K562 (cell line): ENCODE measurements at regions not wholly inside any gene's neighbourhood (a gene's known extent, or its start where the extent isn't known, plus 50 kb on each side); places are given as distances from the start of the nearest gene placed in this dataset.

Experiments used
- ATAC-seq: fragments of 200-7000 bp; cut with Tn5 transposase; 3 replicates; pipeline ENCODE4 v1.9.1; 2020; ENCODE audit warnings: moderate library complexity
- BruUV-seq: library from RNA; stranded (reverse); fragments of 400-500 nt; replicated peaks from 2 replicates; lab custom pipeline; 2021; lab: Mats Ljungman, UMichigan
- CTCF ChIA-PET: fragments of 300-600 bp; formaldehyde crosslinking; extraction: SDS; loops from one replicate; lab custom pipeline; 2021; ENCODE audit warnings: low intra/inter-chr PET ratio; lab: Yijun Ruan, JAX
- POLR2A ChIA-PET: fragments of 300-600, 350-650 bp; sonication (Branson Sonifier 250); formaldehyde crosslinking; extraction: SDS; loops from one replicate; lab custom pipeline; 2021; ENCODE audit warnings: antibody characterized with exemption, inconsistent platforms; lab: Yijun Ruan, JAX
- DNase-seq, 4 experiments: peaks; one replicate each; pipeline versions ENCODE4 v3.0.0 to v3.0.0-alpha.2; 2011 to 2018; ENCODE audit warnings: low spot score in 3 of 4, mixed read lengths in 3 of 4; ENCODE audit errors: extremely low read depth in 1 of 4
- FAIRE-seq: peaks from 2 replicates; lab custom pipeline; 2011; peaks lifted over from hg19 to GRCh38; lab: Jason Lieb, UNC
- H2AFZ ChIP-seq: 2 replicates; pipeline ENCODE4 v1.6.0; 2011; ENCODE audit warnings: low read depth, low read length, control low read depth, inconsistent platforms
- H3K27ac ChIP-seq: fragments of 200-600 bp; 3 replicates; pipeline ENCODE4 v1.8.0; 2011; ENCODE audit warnings: low read depth, mild to moderate bottlenecking, control low read depth, inconsistent platforms, low read length, moderate library complexity, mixed read lengths; ENCODE audit errors: extremely low read depth
- H3K27me3 ChIP-seq, 2 experiments: fragments of 300-600 bp in 1 of 2; 2 replicates in 1 of 2; 3 replicates in 1 of 2; pipeline versions ENCODE4 v1.6.0 to v1.8.0; 2011; ENCODE audit warnings: inconsistent platforms in 2 of 2, low read length in 2 of 2, mild to moderate bottlenecking in 1 of 2, mixed read lengths in 1 of 2, moderate library complexity in 1 of 2; ENCODE audit not compliant: control insufficient read depth in 2 of 2, insufficient read depth in 2 of 2
- H3K36me3 ChIP-seq: fragments of 300-600 bp; 3 replicates; pipeline ENCODE4 v1.8.0; 2011; ENCODE audit warnings: mild to moderate bottlenecking, low read length, inconsistent platforms; ENCODE audit not compliant: control insufficient read depth, insufficient read depth
- H3K4me1 ChIP-seq, 2 experiments: fragments of 200-600 bp in 1 of 2; replicated peaks in 1 of 2; 2 replicates in 1 of 2; 3 replicates in 1 of 2; pipeline versions ENCODE4 v1.5.1 to v1.8.0; 2011; ENCODE audit warnings: inconsistent platforms in 2 of 2, low read length in 2 of 2, mild to moderate bottlenecking in 1 of 2, mixed read lengths in 1 of 2, moderate library complexity in 1 of 2; ENCODE audit not compliant: control insufficient read depth in 2 of 2, insufficient read depth in 2 of 2
- H3K4me2 ChIP-seq: 2 replicates; pipeline ENCODE4 v1.6.1; 2011; ENCODE audit warnings: low read length, control low read depth, inconsistent platforms, mixed read lengths; ENCODE audit not compliant: insufficient read depth
- H3K4me3 ChIP-seq: fragments of 200-600 bp; sonication (generic), shearing (Covaris generic); 2 replicates; pipeline ENCODE4 v1.5.1; 2016; ENCODE audit warnings: control low read depth, inconsistent platforms
- H3K79me2 ChIP-seq: fragments of 200-600 bp; 3 replicates; pipeline ENCODE4 v1.8.0; 2011; ENCODE audit warnings: low read length, inconsistent platforms; ENCODE audit not compliant: control insufficient read depth, insufficient read depth
- H3K9ac ChIP-seq, 2 experiments: 2 replicates each; pipeline versions ENCODE4 v1.6.0 to v1.6.1; 2011; ENCODE audit warnings: low read depth in 2 of 2, low read length in 2 of 2, control low read depth in 1 of 2, inconsistent platforms in 1 of 2, mild to moderate bottlenecking in 1 of 2, mixed read lengths in 1 of 2; ENCODE audit not compliant: insufficient read depth in 1 of 2
- H3K9me1 ChIP-seq: one replicate; pipeline ENCODE4 v1.6.0; 2011; ENCODE audit warnings: inconsistent platforms, mild to moderate bottlenecking, low read length, moderate library complexity; ENCODE audit not compliant: control insufficient read depth, insufficient read depth
- H3K9me3 ChIP-seq: replicated peaks from 2 replicates; pipeline ENCODE4 v1.5.1; 2011; ENCODE audit warnings: low read depth, low read length, inconsistent platforms; ENCODE audit not compliant: control insufficient read depth, insufficient read depth
- H4K20me1 ChIP-seq: replicated peaks from 2 replicates; pipeline ENCODE4 v1.6.1; 2011; ENCODE audit warnings: low read length, inconsistent platforms, mixed read lengths; ENCODE audit not compliant: control insufficient read depth, insufficient read depth
- CBFB ChIP-seq: sonication (generic); formaldehyde crosslinking; IDR thresholded peaks from 2 replicates; pipeline ENCODE4 v1.4.0; 2020; ENCODE audit warnings: mild to moderate bottlenecking, missing genetic modification reagents
- JUN ChIP-seq, 2 experiments: sonication (generic) in 1 of 2; formaldehyde crosslinking in 1 of 2; IDR thresholded peaks; 2 replicates each; pipeline versions ENCODE4 v1.6.1 to v1.8.0; 2012 to 2022; ENCODE audit warnings: borderline replicate concordance in 2 of 2, mild to moderate bottlenecking in 2 of 2, improper control_type of control experiment in 1 of 2, low read depth in 1 of 2, low read length in 1 of 2, missing genetic modification reagents in 1 of 2
- MCM2 ChIP-seq: fragments of 450-650 bp; IDR thresholded peaks from 2 replicates; pipeline ENCODE4 v1.6.1; 2017; ENCODE audit warnings: low read depth, mild to moderate bottlenecking
- TBP ChIP-seq: optimal IDR thresholded peaks from 2 replicates; pipeline ENCODE3; 2011; ENCODE audit warnings: low read depth, low read length, improper control_type of control experiment
- VEZF1 ChIP-seq: fragments of 200-800 bp; sonication (Bioruptor generic); IDR thresholded peaks from 2 replicates; pipeline ENCODE4 v1.6.1; 2017; ENCODE audit warnings: missing genetic modification characterization, missing compliant biosample characterization
- ZNF583 ChIP-seq: fragments of 250-450 bp; sonication (Bioruptor Pico); IDR thresholded peaks from 2 replicates; pipeline ENCODE4 v1.4.0; 2020
- ZNF668 ChIP-seq: fragments of 250-450 bp; sonication (Bioruptor Pico); IDR thresholded peaks from 2 replicates; pipeline ENCODE4 v1.8.0; 2022; ENCODE audit warnings: mild to moderate bottlenecking, inconsistent platforms
- WGBS: fragments of 100-300 bp; shearing (Covaris generic); methylation state at CpG from one replicate; pipeline ENCODE4 v1.1.6; 2016; ENCODE audit warnings: low coverage, mixed read lengths; ENCODE audit not compliant: insufficient coverage; ENCODE audit errors: missing lambda C conversion rate; 5-methylcytosine and 5-hydroxymethylcytosine counted together
- in situ Hi-C: fragments of 300-500 bp; cut with MboI; formaldehyde crosslinking; loops from 4 replicates; pipeline ENCODE4 v1.15.0; 2018; ENCODE audit warnings: inconsistent platforms, mixed read lengths
- intact Hi-C: fragments of 100-400 bp; cut with micrococcal nuclease; formaldehyde crosslinking; loops from 2 replicates; pipeline ENCODE4 v1.14.2; 2022

GRCh38 chr7:25295387-25295786, 67.1 kb upstream of the NPVF start:
- Histone ChIP-seq H3K36me3 (no peaks in the 10 kb centered on the region), H3K4me1 (no peaks in the 10 kb centered on the region), H3K9me3 (no peaks in the 10 kb centered on the region), H3K9ac (no peak overlapping the region), H3K9me1 (no peaks in the 10 kb centered on the region), H2AFZ (no peak overlapping the region), H3K4me2 (no peak overlapping the region), H3K79me2 (no peaks in the 10 kb centered on the region), H3K27me3 (peaks cover 13 to 18% of the 10 kb centered on the region in 2 experiments; a peak in 3 of 5 replicates), H3K4me3 (no peak overlapping the region), H4K20me1 (no peaks in the 10 kb centered on the region), H3K27ac (no peak overlapping the region)
- no TSS peak for BruUV-seq
- CTCF ChIA-PET: no interaction called here
- POLR2A ChIA-PET: interaction anchor here (0.6 kb wide), 1 partner anchor 22 kb away, joined by 3 read pairs; no protein-coding TSS in a partner anchor
- ATAC-seq: no peak
- no peak for DNase-seq
- no peak for FAIRE-seq
- 1% methylated on average over 4 of the region's 4 CpGs for WGBS
- no peak for TF ChIP-seq VEZF1 (CRISPR knock-in tag)
- no peak for TF ChIP-seq JUN (IDR thresholded peaks at IDR 0.05; ENCODE audit: borderline replicate concordance, low read depth, low read length)
- TF ChIP-seq JUN (CRISPR knock-in tag; IDR thresholded peaks at IDR 0.05; ENCODE audit: borderline replicate concordance): no peak
- no peak for TF ChIP-seq TBP
- no peak for TF ChIP-seq MCM2
- no peak for TF ChIP-seq ZNF668 (CRISPR knock-in tag)
- TF ChIP-seq ZNF583 (CRISPR knock-in tag): no peak
- TF ChIP-seq CBFB (CRISPR knock-in tag): no peak
- in situ Hi-C loops (no loop called here), intact Hi-C loops (no loop called here)
